Suppressor macrophage (primary cell): ENCODE measurements at regions not wholly inside any gene's neighbourhood (a gene's known extent, or its start where the extent isn't known, plus 50 kb on each side); places are given as distances from the start of the nearest gene placed in this dataset.
"Not testable (repeated sequence)": the region's sequence is repeated elsewhere in the genome, so short reads cannot be mapped to it uniquely, and the experiment has no call there.

Experiments
- DNase-seq, 4 experiments: peaks; one replicate each; pipeline ENCODE4 v3.0.0-alpha.2; 2020 to 2022

- DNase-seq: peak in 1 of 4 experiments; percentile 38
These were observed 455.3 kb downstream of the TMEM121 start for GRCh38 chr14:105981517-105982302.

GRCh38 chr14:105982664-105983063 lies 456.3 kb downstream of the TMEM121 start:
- DNase-seq: no peak

GRCh38 chr14:105986894-105987284 lies 460.5 kb downstream of the TMEM121 start:
- DNase-seq: no peak

GRCh38 chr14:105987563-105987962 lies 461.2 kb downstream of the TMEM121 start:
- DNase-seq: no peak

- no peak for DNase-seq
These were observed 463.4 kb downstream of the TMEM121 start for GRCh38 chr14:105989566-105990302.

GRCh38 chr14:105991677-105992076 lies 465.3 kb downstream of the TMEM121 start:
- not testable (repeated sequence) for DNase-seq

- DNase-seq: no peak
These were observed 467.4 kb downstream of the TMEM121 start for GRCh38 chr14:105993814-105994213.

GRCh38 chr14:105995011-105995710 lies 468.8 kb downstream of the TMEM121 start:
- DNase-seq: peak in 2 of 4 experiments; percentile 6 to 11

- peak in 3 of 4 experiments; percentile 7 to 24 (median 16) for DNase-seq
These were observed 472.2 kb downstream of the TMEM121 start for GRCh38 chr14:105998597-105998996.

GRCh38 chr14:105999361-106000028 lies 473.1 kb downstream of the TMEM121 start:
- DNase-seq: peak; percentile 67 to 90 (median 78)

GRCh38 chr14:106000029-106000511 lies 473.7 kb downstream of the TMEM121 start:
- peak in 2 of 4 experiments; percentile 5 to 51 for DNase-seq

- DNase-seq: peak in 2 of 4 experiments; percentile 7 to 22
These were observed 474.9 kb downstream of the TMEM121 start for GRCh38 chr14:106001277-106001676.

GRCh38 chr14:106003351-106003750 lies 477.0 kb downstream of the TMEM121 start:
- DNase-seq: peak in 2 of 4 experiments; percentile 27 to 39

GRCh38 chr14:106004937-106005795 lies 478.8 kb downstream of the TMEM121 start:
- DNase-seq: peak in 2 of 4 experiments; percentile 3 to 9

GRCh38 chr14:106006043-106006442 lies 479.7 kb downstream of the TMEM121 start:
- DNase-seq: peak; percentile 35 to 46 (median 44)

- DNase-seq: not testable (repeated sequence)
These were observed 480.3 kb downstream of the TMEM121 start for GRCh38 chr14:106006716-106007115.

- DNase-seq: no peak
These were observed 484.4 kb downstream of the TMEM121 start for GRCh38 chr14:106010783-106011182.

GRCh38 chr14:106011631-106012360 lies 485.4 kb downstream of the TMEM121 start:
- peak; percentile 23 to 91 (median 64) for DNase-seq

- not testable (repeated sequence) for DNase-seq
These were observed 486.0 kb downstream of the TMEM121 start for GRCh38 chr14:106012361-106012725.

- no peak for DNase-seq
These were observed 487.5 kb downstream of the TMEM121 start for GRCh38 chr14:106013879-106014376.
